Mesendoderm (in vitro differentiated cells): ENCODE measurements at regions not wholly inside any gene's neighbourhood (a gene's known extent, or its start where the extent isn't known, plus 50 kb on each side); places are given as distances from the start of the nearest gene placed in this dataset.

ENCODE experiments used
- DNase-seq: peaks from one replicate; pipeline ENCODE4 v3.0.0; 2013
- H2AK5ac ChIP-seq: 2 replicates; pipeline ENCODE4 v1.6.1; 2013; ENCODE audit warnings: low read length, inconsistent platforms
- H2BK120ac ChIP-seq: 2 replicates; pipeline ENCODE4 v1.6.1; 2013; ENCODE audit warnings: low read depth, mild to moderate bottlenecking, low read length, moderate library complexity, mixed read lengths
- H2BK15ac ChIP-seq: replicated peaks from 2 replicates; pipeline ENCODE4 v1.6.1; 2013; ENCODE audit warnings: low read depth, mild to moderate bottlenecking, moderate library complexity
- H2BK5ac ChIP-seq: 2 replicates; pipeline ENCODE4 v1.6.1; 2013; ENCODE audit warnings: low read length, inconsistent platforms
- H3K18ac ChIP-seq: 2 replicates; pipeline ENCODE4 v1.6.1; 2013; ENCODE audit warnings: mild to moderate bottlenecking, low read length, mixed read lengths
- H3K23ac ChIP-seq: one replicate; pipeline ENCODE4 v1.6.1; 2013; ENCODE audit warnings: low read length
- H3K27ac ChIP-seq: 2 replicates; pipeline ENCODE4 v1.5.1; 2013; ENCODE audit warnings: low read depth, mild to moderate bottlenecking, inconsistent platforms, low read length, moderate library complexity
- H3K27me3 ChIP-seq: 2 replicates; pipeline ENCODE4 v1.6.1; 2013; ENCODE audit warnings: low read length, control low read depth, mild to moderate bottlenecking, inconsistent platforms; ENCODE audit not compliant: insufficient read depth, poor library complexity
- H3K36me3 ChIP-seq: 2 replicates; pipeline ENCODE4 v1.6.1; 2013; ENCODE audit warnings: low read length, inconsistent platforms; ENCODE audit not compliant: control insufficient read depth, insufficient read depth
- H3K4ac ChIP-seq: one replicate; pipeline ENCODE4 v1.6.1; 2013; ENCODE audit warnings: low read depth, mild to moderate bottlenecking, low read length, moderate library complexity
- H3K4me1 ChIP-seq: 2 replicates; pipeline ENCODE4 v1.6.1; 2013; ENCODE audit warnings: low read depth, low read length, inconsistent platforms; ENCODE audit not compliant: control insufficient read depth
- H3K4me2 ChIP-seq: 2 replicates; pipeline ENCODE4 v1.6.1; 2013; ENCODE audit warnings: low read length
- H3K4me3 ChIP-seq: 2 replicates; pipeline ENCODE4 v1.5.1; 2013; ENCODE audit warnings: mild to moderate bottlenecking, low read length
- H3K56ac ChIP-seq: one replicate; pipeline ENCODE4 v1.6.1; 2013; ENCODE audit warnings: low read length
- H3K79me1 ChIP-seq: 2 replicates; pipeline ENCODE4 v1.6.1; 2013; ENCODE audit warnings: low read length, inconsistent platforms
- H3K79me2 ChIP-seq: 2 replicates; pipeline ENCODE4 v1.6.1; 2013; ENCODE audit warnings: mild to moderate bottlenecking, low read length; ENCODE audit not compliant: control insufficient read depth, insufficient read depth
- H3K9ac ChIP-seq: 2 replicates; pipeline ENCODE4 v1.6.1; 2013; ENCODE audit warnings: low read length, inconsistent platforms
- H4K5ac ChIP-seq: one replicate; pipeline ENCODE4 v1.6.1; 2013; ENCODE audit warnings: low read length
- H4K8ac ChIP-seq: one replicate; pipeline ENCODE4 v1.6.1; 2013; ENCODE audit warnings: low read depth, mild to moderate bottlenecking, control low read depth, low read length, moderate library complexity
- WGBS: extraction: QIAGEN DNeasy Blood & Tissue Kit; methylation state at CpG from one replicate; pipeline ENCODE4 v1.1.7; 2013; ENCODE audit warnings: low lambda C conversion rate, missing lambda C conversion rate; ENCODE audit not compliant: insufficient coverage; ENCODE audit errors: extremely low coverage; 5-methylcytosine and 5-hydroxymethylcytosine counted together

DNA sequence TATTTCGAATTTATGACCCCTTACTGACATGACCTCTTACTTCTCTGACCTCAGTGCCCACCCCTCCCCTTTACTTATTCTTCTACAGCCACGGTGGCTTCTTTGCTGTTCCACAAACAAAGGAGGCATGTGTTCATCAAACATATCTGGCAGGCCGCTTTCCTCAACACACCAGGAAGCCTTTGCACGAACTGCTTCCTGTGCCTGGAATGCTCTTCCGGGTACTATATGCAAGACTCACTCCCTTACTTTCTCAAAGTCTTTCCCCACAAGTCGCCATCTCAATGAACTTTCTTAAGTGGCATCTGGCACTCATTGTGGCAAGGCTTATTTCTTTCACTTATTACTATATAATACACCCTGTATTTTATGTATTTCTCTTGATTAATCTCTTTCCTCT, 351.5 kb upstream of the DDX53 start:
- no peak overlapping the region for H3K4me3 ChIP-seq
- H3K56ac ChIP-seq = no peak overlapping the region
- H3K27me3 ChIP-seq = no peaks in the 10 kb centered on the region
- H3K79me1 ChIP-seq = no peaks in the 10 kb centered on the region
- H3K23ac ChIP-seq = no peak overlapping the region
- H2BK5ac ChIP-seq = no peak overlapping the region
- H3K27ac ChIP-seq = no peak overlapping the region
- H2BK120ac ChIP-seq = no peak overlapping the region
- no peak for DNase-seq
- no peak overlapping the region for H3K18ac ChIP-seq
- no peak overlapping the region for H3K9ac ChIP-seq
- no peak overlapping the region for H2BK15ac ChIP-seq
- H3K4me2 ChIP-seq = no peak overlapping the region
- H3K4me1 ChIP-seq = no peaks in the 10 kb centered on the region
- no peak overlapping the region for H4K5ac ChIP-seq
- H3K36me3 ChIP-seq = no peaks in the 10 kb centered on the region
- no peak overlapping the region for H3K4ac ChIP-seq
- H4K8ac ChIP-seq = no peak overlapping the region
- H2AK5ac ChIP-seq = no peak overlapping the region
- H3K79me2 ChIP-seq = no peaks in the 10 kb centered on the region
- no CpG with 5 or more reads among the region's 6 CpGs for WGBS

DNA sequence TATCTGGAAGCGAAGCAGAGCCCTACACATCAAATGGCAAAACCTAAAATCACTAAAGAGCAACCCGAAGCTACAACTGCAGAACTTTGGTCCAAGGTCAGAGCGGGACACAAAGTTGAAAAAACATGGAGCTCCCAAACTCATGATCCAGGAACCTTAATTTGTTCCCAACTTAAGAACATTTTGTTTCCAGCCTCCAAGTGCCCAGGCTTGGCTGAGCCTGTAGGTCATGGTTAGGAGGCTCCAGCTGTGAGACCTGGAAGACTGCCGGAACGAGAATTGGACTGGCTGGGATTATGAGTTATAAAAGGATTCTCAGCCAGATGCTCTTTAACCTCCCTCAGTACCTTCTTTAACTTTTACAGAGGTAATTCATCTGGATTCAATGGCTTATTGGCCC, 349.1 kb upstream of the DDX53 start:
- Histone ChIP-seq H3K9ac (no peak overlapping the region), H2BK120ac (no peak overlapping the region), H4K5ac (no peak overlapping the region), H3K4me3 (no peak overlapping the region), H3K79me1 (no peaks in the 10 kb centered on the region), H2BK5ac (no peak overlapping the region), H3K27ac (no peak overlapping the region), H3K56ac (no peak overlapping the region), H3K4me1 (no peaks in the 10 kb centered on the region), H3K79me2 (no peaks in the 10 kb centered on the region), H3K36me3 (no peaks in the 10 kb centered on the region), H3K18ac (no peak overlapping the region), H3K4ac (no peak overlapping the region), H3K23ac (no peak overlapping the region), H2BK15ac (no peak overlapping the region), H2AK5ac (no peak overlapping the region), H3K4me2 (no peak overlapping the region), H3K27me3 (no peaks in the 10 kb centered on the region), H4K8ac (no peak overlapping the region)
- DNase-seq = no peak
- WGBS = no CpG with 5 or more reads among the region's 5 CpGs

DNA sequence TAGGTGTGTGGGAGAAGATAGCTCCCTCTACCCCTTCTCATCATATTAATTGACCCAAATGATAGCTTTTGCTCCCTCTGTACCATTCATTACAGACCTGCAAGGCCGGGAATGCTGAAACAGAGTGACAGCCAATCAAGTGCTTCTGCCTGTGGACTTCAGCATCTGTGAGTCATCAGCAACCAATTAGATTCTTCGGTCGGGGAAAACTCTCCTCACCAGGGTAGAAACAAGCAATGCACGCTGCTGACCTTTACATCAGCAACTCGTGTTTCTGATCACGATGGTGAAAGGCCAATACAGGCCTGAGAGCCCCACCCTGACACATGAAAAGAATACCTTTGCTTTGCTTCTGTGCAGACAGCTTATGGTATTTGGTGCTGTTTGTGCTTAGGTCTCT, 347.2 kb upstream of the DDX53 start:
- Histone ChIP-seq H3K23ac (no peak overlapping the region), H2AK5ac (no peak overlapping the region), H3K4me3 (no peak overlapping the region), H3K36me3 (no peaks in the 10 kb centered on the region), H2BK5ac (no peak overlapping the region), H3K4me1 (no peaks in the 10 kb centered on the region), H4K5ac (no peak overlapping the region), H2BK120ac (no peak overlapping the region), H4K8ac (no peak overlapping the region), H3K27ac (no peak overlapping the region), H3K56ac (no peak overlapping the region), H3K79me1 (no peaks in the 10 kb centered on the region), H3K79me2 (no peaks in the 10 kb centered on the region), H3K18ac (no peak overlapping the region), H3K27me3 (no peaks in the 10 kb centered on the region), H3K4me2 (no peak overlapping the region), H3K9ac (no peak overlapping the region), H3K4ac (no peak overlapping the region), H2BK15ac (no peak overlapping the region)
- no CpG with 5 or more reads among the region's 6 CpGs for WGBS
- peak; percentile 80 for DNase-seq

DNA sequence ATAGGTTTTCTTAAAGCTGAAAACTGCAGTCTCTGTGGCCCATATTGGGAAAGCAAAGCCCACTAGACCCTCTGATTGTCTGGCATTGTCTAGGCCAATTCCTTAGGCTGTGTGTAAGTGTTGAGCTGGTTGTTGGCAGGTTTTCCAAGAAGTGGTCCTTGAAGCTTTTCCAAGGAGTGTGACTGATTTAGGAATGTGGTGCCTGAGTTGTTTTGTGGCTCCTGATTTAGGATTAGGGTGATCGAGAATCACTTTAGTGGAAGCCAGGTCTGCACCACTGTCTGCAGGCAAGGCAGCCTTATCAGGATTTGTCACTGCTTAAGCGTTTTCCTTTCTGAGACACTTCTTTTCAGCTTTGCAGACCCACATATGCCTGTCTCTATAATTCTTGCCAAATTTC, 339.0 kb upstream of the DDX53 start:
- no peak overlapping the region for H4K8ac ChIP-seq
- no peak for DNase-seq
- H3K18ac ChIP-seq = no peak overlapping the region
- H3K9ac ChIP-seq = no peak overlapping the region
- H3K56ac ChIP-seq = no peak overlapping the region
- no peak overlapping the region for H2BK120ac ChIP-seq
- no peaks in the 10 kb centered on the region for H3K36me3 ChIP-seq
- no peaks in the 10 kb centered on the region for H3K79me2 ChIP-seq
- no peak overlapping the region for H2BK5ac ChIP-seq
- no peak overlapping the region for H3K4me2 ChIP-seq
- H3K27me3 ChIP-seq = no peaks in the 10 kb centered on the region
- no peak overlapping the region for H2AK5ac ChIP-seq
- H3K4me1 ChIP-seq = no peaks in the 10 kb centered on the region
- H3K4ac ChIP-seq = no peak overlapping the region
- no peak overlapping the region for H3K4me3 ChIP-seq
- no peak overlapping the region for H3K23ac ChIP-seq
- H3K79me1 ChIP-seq = no peaks in the 10 kb centered on the region
- no peak overlapping the region for H2BK15ac ChIP-seq
- H3K27ac ChIP-seq = no peak overlapping the region
- H4K5ac ChIP-seq = no peak overlapping the region
- no CpG with 5 or more reads among the region's 2 CpGs for WGBS

DNA sequence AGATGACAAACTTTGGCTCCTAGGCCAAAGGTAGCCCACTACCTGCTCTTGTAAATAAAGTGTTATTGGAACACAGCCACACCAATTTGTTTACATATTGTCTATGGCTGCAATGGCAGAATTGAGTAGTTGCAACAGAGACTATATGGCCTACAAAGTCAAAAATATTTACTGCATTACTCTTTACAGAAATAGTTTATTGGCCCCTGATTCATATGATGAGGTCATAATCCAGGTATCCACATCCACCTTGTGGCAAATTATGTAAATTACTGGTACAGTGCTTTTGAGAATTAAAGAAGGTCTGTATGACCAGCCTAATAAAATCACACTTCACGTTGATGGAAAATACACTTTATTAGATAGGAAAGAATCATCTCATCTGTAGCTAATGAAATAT, 337.0 kb upstream of the DDX53 start:
- Histone ChIP-seq H3K9ac (no peak overlapping the region), H3K79me1 (no peaks in the 10 kb centered on the region), H3K4me2 (no peak overlapping the region), H3K27ac (no peak overlapping the region), H3K4me3 (no peak overlapping the region), H3K79me2 (no peaks in the 10 kb centered on the region), H2AK5ac (no peak overlapping the region), H3K4me1 (no peaks in the 10 kb centered on the region), H3K23ac (no peak overlapping the region), H2BK120ac (no peak overlapping the region), H3K56ac (no peak overlapping the region), H3K36me3 (no peaks in the 10 kb centered on the region), H3K4ac (no peak overlapping the region), H4K5ac (no peak overlapping the region), H2BK15ac (no peak overlapping the region), H3K18ac (no peak overlapping the region), H4K8ac (no peak overlapping the region), H3K27me3 (no peaks in the 10 kb centered on the region), H2BK5ac (no peak overlapping the region)
- WGBS = no CpG with 5 or more reads among the region's 1 CpG
- no peak for DNase-seq

DNA sequence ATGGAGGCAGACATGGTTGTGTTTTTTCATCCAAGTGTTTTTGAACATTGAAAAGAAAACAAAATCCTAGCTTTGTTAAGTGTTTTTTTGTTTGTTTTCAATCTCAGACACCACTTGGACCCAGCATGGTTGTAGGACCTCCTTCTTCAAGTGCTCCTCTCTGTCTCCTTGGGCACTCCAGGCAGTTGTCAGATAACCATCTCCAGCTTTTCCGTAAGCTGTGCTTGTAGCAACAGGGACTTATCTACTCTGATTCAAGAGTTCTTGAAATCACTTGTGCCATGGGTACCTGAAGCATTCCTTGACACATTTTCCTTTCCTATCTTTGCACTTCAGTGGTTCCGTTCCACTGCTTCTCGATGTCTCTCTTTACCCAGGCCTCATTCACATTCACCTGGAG, 334.9 kb upstream of the DDX53 start:
- H2AK5ac ChIP-seq = no peak overlapping the region
- H3K4me3 ChIP-seq = no peak overlapping the region
- no peaks in the 10 kb centered on the region for H3K36me3 ChIP-seq
- no peak overlapping the region for H4K5ac ChIP-seq
- no peak overlapping the region for H3K4me2 ChIP-seq
- H3K79me1 ChIP-seq = no peaks in the 10 kb centered on the region
- no peak overlapping the region for H3K56ac ChIP-seq
- H2BK120ac ChIP-seq = no peak overlapping the region
- H4K8ac ChIP-seq = no peak overlapping the region
- no peak overlapping the region for H2BK5ac ChIP-seq
- H3K9ac ChIP-seq = no peak overlapping the region
- H3K27me3 ChIP-seq = no peaks in the 10 kb centered on the region
- H3K4ac ChIP-seq = no peak overlapping the region
- no peak overlapping the region for H3K27ac ChIP-seq
- H3K79me2 ChIP-seq = no peaks in the 10 kb centered on the region
- WGBS = no CpG with 5 or more reads among the region's 3 CpGs
- H3K23ac ChIP-seq = no peak overlapping the region
- no peak overlapping the region for H2BK15ac ChIP-seq
- H3K18ac ChIP-seq = no peak overlapping the region
- peak; percentile 29 for DNase-seq
- no peaks in the 10 kb centered on the region for H3K4me1 ChIP-seq
